Endothelial cell of umbilical vein (primary cell): ENCODE measurements at regions not wholly inside any gene's neighbourhood (a gene's known extent, or its start where the extent isn't known, plus 50 kb on each side); places are given as distances from the start of the nearest gene placed in this dataset.

Experiments used
- BruUV-seq: library from RNA; stranded (reverse); fragments of 400-500 nt; replicated peaks from 2 replicates; lab custom pipeline; 2021; lab: Mats Ljungman, UMichigan
- CTCF ChIA-PET: fragments of 300-600, 350-600 bp; sonication (Branson Sonifier 250); formaldehyde crosslinking; loops from one replicate; lab custom pipeline; 2021; ENCODE audit warnings: antibody characterized with exemption, inconsistent platforms; lab: Charles Lee
- POLR2A ChIA-PET: fragments of 300-600, 350-600 bp; sonication (Branson Sonifier 250); formaldehyde crosslinking; loops from one replicate; lab custom pipeline; 2021; ENCODE audit warnings: antibody characterized with exemption, inconsistent platforms; lab: Charles Lee
- DNase-seq: peaks from one replicate; pipeline ENCODE4 v3.0.0-alpha.2; 2011; ENCODE audit warnings: low read depth, low spot score
- FAIRE-seq: peaks from 2 replicates; lab custom pipeline; 2011; peaks lifted over from hg19 to GRCh38; lab: Jason Lieb, UNC
- H2AFZ ChIP-seq: 2 replicates; pipeline ENCODE4 v1.6.0; 2012; ENCODE audit warnings: low read depth, low read length, control low read depth, inconsistent platforms
- H3K27ac ChIP-seq: 2 replicates; pipeline ENCODE4 v1.5.1; 2011; ENCODE audit warnings: low read depth, mild to moderate bottlenecking, control low read depth, low read length, moderate library complexity; ENCODE audit not compliant: insufficient read depth
- H3K27me3 ChIP-seq, 2 experiments: 2 replicates each; pipeline versions ENCODE4 v1.6.0 to v1.6.1; 2011; ENCODE audit warnings: low read length in 2 of 2, mixed read lengths in 1 of 2; ENCODE audit not compliant: control insufficient read depth in 2 of 2, insufficient read depth in 2 of 2
- H3K36me3 ChIP-seq, 2 experiments: 2 replicates in 1 of 2; 3 replicates in 1 of 2; pipeline ENCODE4 v1.5.1; 2011; ENCODE audit warnings: low read length in 2 of 2, mild to moderate bottlenecking in 1 of 2, moderate library complexity in 1 of 2; ENCODE audit not compliant: control insufficient read depth in 2 of 2, insufficient read depth in 2 of 2; ENCODE audit errors: extremely low read depth in 1 of 2
- H3K4me1 ChIP-seq: 3 replicates; pipeline ENCODE4 v1.5.1; 2011; ENCODE audit warnings: mild to moderate bottlenecking, low read length; ENCODE audit not compliant: control insufficient read depth, insufficient read depth; ENCODE audit errors: extremely low read depth
- H3K4me2 ChIP-seq: 2 replicates; pipeline ENCODE4 v1.6.1; 2011; ENCODE audit warnings: low read length, control low read depth, mixed read lengths; ENCODE audit not compliant: insufficient read depth
- H3K4me3 ChIP-seq, 3 experiments: fragments of 200-600 bp in 1 of 3; sonication (generic), shearing (Covaris generic) in 1 of 3; replicated peaks in 1 of 3; 2 replicates each; pipeline ENCODE4 v1.5.1; 2011 to 2016; ENCODE audit warnings: control low read depth in 3 of 3, low read length in 3 of 3, mild to moderate bottlenecking in 2 of 3, inconsistent platforms in 1 of 3, low read depth in 1 of 3, moderate library complexity in 1 of 3; ENCODE audit not compliant: insufficient read depth in 1 of 3
- H3K79me2 ChIP-seq: 2 replicates; pipeline ENCODE4 v1.6.0; 2012; ENCODE audit warnings: low read length, inconsistent platforms; ENCODE audit not compliant: control insufficient read depth, insufficient read depth
- H3K9ac ChIP-seq: replicated peaks from 2 replicates; pipeline ENCODE3; 2011; ENCODE audit warnings: low read length, control low read depth; ENCODE audit not compliant: insufficient read depth; ENCODE audit errors: extremely low read depth
- H3K9me1 ChIP-seq: replicated peaks from 3 replicates; pipeline ENCODE4 v1.6.0; 2011; ENCODE audit warnings: mild to moderate bottlenecking, low read length; ENCODE audit not compliant: control insufficient read depth, insufficient read depth; ENCODE audit errors: extremely low read depth
- H3K9me3 ChIP-seq: replicated peaks from 2 replicates; pipeline ENCODE4 v1.5.1; 2012; ENCODE audit warnings: low read length, inconsistent platforms; ENCODE audit not compliant: control insufficient read depth, insufficient read depth
- H4K20me1 ChIP-seq: replicated peaks from 2 replicates; pipeline ENCODE3; 2011; ENCODE audit warnings: mild to moderate bottlenecking, low read length; ENCODE audit not compliant: control insufficient read depth, insufficient read depth; ENCODE audit errors: extremely low read depth
- CTCF ChIP-seq, 2 donors: IDR thresholded peaks; 1 replicate in 1 of 2; 2 replicates in 1 of 2; pipeline ENCODE4 v1.5.1; 2011; ENCODE audit warnings: low read length in 2 of 2, mild to moderate bottlenecking in 2 of 2, moderate library complexity in 2 of 2, control low read depth in 1 of 2, inconsistent platforms in 1 of 2, low read depth in 1 of 2; ENCODE audit not compliant: insufficient read depth in 1 of 2; ENCODE audit errors: extremely low read depth in 1 of 2
- EZH2 ChIP-seq: IDR thresholded peaks from 2 replicates; pipeline ENCODE4 v1.6.1; 2012; ENCODE audit warnings: borderline replicate concordance, low read depth, mild to moderate bottlenecking, moderate library complexity, low read length, inconsistent platforms; ENCODE audit not compliant: severe bottlenecking
- FOS ChIP-seq: IDR thresholded peaks from 2 replicates; pipeline ENCODE4 v1.6.1; 2011; ENCODE audit warnings: mild to moderate bottlenecking, low read length, moderate library complexity, borderline replicate concordance; ENCODE audit not compliant: insufficient read depth
- GATA2 ChIP-seq: IDR thresholded peaks from 2 replicates; pipeline ENCODE4 v1.7.0; 2011; ENCODE audit warnings: low read depth, mild to moderate bottlenecking, moderate library complexity, mixed read lengths, low read length; ENCODE audit not compliant: insufficient read length, insufficient read depth
- JUN ChIP-seq: IDR thresholded peaks from 2 replicates; pipeline ENCODE4 v1.6.1; 2011; ENCODE audit warnings: borderline replicate concordance, low read depth; ENCODE audit not compliant: insufficient read length, insufficient read depth
- MAX ChIP-seq: IDR thresholded peaks from 2 replicates; pipeline ENCODE4 v1.6.1; 2011; ENCODE audit not compliant: insufficient read depth, insufficient read length
- MYC ChIP-seq: IDR thresholded peaks from one replicate; pipeline ENCODE4 v1.6.1; 2011; ENCODE audit warnings: mild to moderate bottlenecking, low read depth, low read length
- POLR2A ChIP-seq: IDR thresholded peaks from 2 replicates; pipeline ENCODE4 v1.6.1; 2012; ENCODE audit warnings: low read depth, mild to moderate bottlenecking, control low read depth, low read length
- POLR2AphosphoS5 ChIP-seq: IDR thresholded peaks from 2 replicates; pipeline ENCODE4 v1.6.1; 2012; ENCODE audit warnings: low read depth, mild to moderate bottlenecking, control low read depth, low read length, moderate library complexity; ENCODE audit not compliant: insufficient read depth
- dilution Hi-C: fragments of 300-500 bp; cut with MboI; formaldehyde crosslinking; loops from one replicate; pipeline ENCODE4 v1.15.0; 2019; ENCODE audit warnings: low sequenced_read_pairs; ENCODE audit not compliant: extremely low pct_ligation_motif_present
- intact Hi-C: fragments of 100-400 bp; cut with micrococcal nuclease; formaldehyde crosslinking; loops from one replicate; pipeline ENCODE4 v1.10.0; 2022

GRCh38 chr3:191797271-191797670, 336.3 kb downstream of the PYDC2 start:
- FAIRE-seq, result no peak

More at GRCh38 chr3:191797271-191797670, 336.3 kb downstream of the PYDC2 start:
- ChIA-PET POLR2A (no interaction called here), CTCF (no interaction called here)
- TF ChIP-seq FOS (no peak), EZH2 (no peak), POLR2A (no peak), MAX (no peak), POLR2AphosphoS5 (no peak), GATA2 (no peak), JUN (no peak), MYC (no peak), CTCF (IDR thresholded peaks at IDR 0.05; ENCODE audit: extremely low read depth in 1 of 2, insufficient read depth in 1 of 2, low read depth in 1 of 2, low read length in 2 of 2) (no peak)
- no peak overlapping the region for H2AFZ ChIP-seq
- no TSS peak for BruUV-seq
- no peak for DNase-seq
- H3K4me3 ChIP-seq, result no peak overlapping the region
- intact Hi-C loops (no loop called here), dilution Hi-C loops (no loop called here)
- H3K27me3 ChIP-seq, result no peaks in the 10 kb centered on the region
- no peak overlapping the region for H3K9ac ChIP-seq
- H3K36me3 ChIP-seq, result no peaks in the 10 kb centered on the region
- peaks cover 8% of the 10 kb centered on the region for H3K4me1 ChIP-seq
- H3K9me3 ChIP-seq, result no peaks in the 10 kb centered on the region
- H3K27ac ChIP-seq, result no peak overlapping the region
- no peaks in the 10 kb centered on the region for H4K20me1 ChIP-seq
- no peaks in the 10 kb centered on the region for H3K9me1 ChIP-seq
- no peak overlapping the region for H3K4me2 ChIP-seq
- no peaks in the 10 kb centered on the region for H3K79me2 ChIP-seq
